Progenitor cell of endocrine pancreas (in vitro differentiated cells): ENCODE measurements at regions not wholly inside any gene's neighbourhood (a gene's known extent, or its start where the extent isn't known, plus 50 kb on each side); places are given as distances from the start of the nearest gene placed in this dataset.

Experiments used
- DNase-seq: peaks from one replicate; pipeline ENCODE4 v3.0.0; 2021; ENCODE audit warnings: low spot score; ENCODE audit not compliant: unreplicated experiment
- H3K27ac Mint-ChIP-seq: 2 replicates; pipeline ENCODE4 v1.8.0; 2021; ENCODE audit warnings: mild to moderate bottlenecking, moderate library complexity, mixed read lengths
- H3K27me3 Mint-ChIP-seq: 2 replicates; pipeline ENCODE4 v1.8.0; 2021; ENCODE audit warnings: mixed read lengths
- H3K36me3 Mint-ChIP-seq: 2 replicates; pipeline ENCODE4 v1.8.0; 2022; ENCODE audit warnings: mixed read lengths; ENCODE audit not compliant: insufficient read depth
- H3K4me1 Mint-ChIP-seq: 2 replicates; pipeline ENCODE4 v1.8.0; 2021; ENCODE audit warnings: low read depth, mixed read lengths
- H3K4me3 Mint-ChIP-seq: 2 replicates; pipeline ENCODE4 v1.8.0; 2021; ENCODE audit warnings: low read depth, mild to moderate bottlenecking, moderate library complexity, mixed read lengths
- H3K9me3 Mint-ChIP-seq: 2 replicates; pipeline ENCODE4 v1.8.0; 2021; ENCODE audit warnings: low read depth, mixed read lengths
- CTCF ChIP-seq: fragments of 200-600 bp; sonication (generic); IDR thresholded peaks from one replicate; pipeline ENCODE4 v1.5.0; 2021; ENCODE audit warnings: antibody characterized with exemption, mild to moderate bottlenecking; ENCODE audit not compliant: unreplicated experiment

- Mint-ChIP-seq H3K27ac (peak overlapping the region; percentile 93), H3K27me3 (peaks cover 79% of the 10 kb centered on the region), H3K4me1 (peaks cover 39% of the 10 kb centered on the region), H3K4me3 (peak overlapping the region; percentile 66), H3K9me3 (no peaks in the 10 kb centered on the region), H3K36me3 (no peaks in the 10 kb centered on the region)
- no peak for TF ChIP-seq CTCF
- DNase-seq: no peak
These were observed 131.5 kb upstream of the DLX2 start for GRCh38 chr2:172233987-172234715.

GRCh38 chr2:172234716-172235691 is 132.3 kb upstream of the DLX2 start:
- peak; percentile 55 for DNase-seq
- no peak for TF ChIP-seq CTCF
- peak overlapping the region; percentile 66 for H3K4me3 Mint-ChIP-seq
- no peaks in the 10 kb centered on the region for H3K9me3 Mint-ChIP-seq
- peaks cover 81% of the 10 kb centered on the region for H3K27me3 Mint-ChIP-seq
- no peaks in the 10 kb centered on the region for H3K36me3 Mint-ChIP-seq
- peak overlapping the region; percentile 93 for H3K27ac Mint-ChIP-seq
- peaks cover 39% of the 10 kb centered on the region for H3K4me1 Mint-ChIP-seq

GRCh38 chr2:172239944-172240590 is 137.4 kb upstream of the DLX2 start:
- no peak for DNase-seq
- Mint-ChIP-seq H3K4me1 (peaks cover 7% of the 10 kb centered on the region), H3K9me3 (no peaks in the 10 kb centered on the region), H3K36me3 (no peaks in the 10 kb centered on the region), H3K27me3 (peaks cover 79% of the 10 kb centered on the region), H3K4me3 (no peak overlapping the region), H3K27ac (no peak overlapping the region)
- TF ChIP-seq CTCF: no peak

- Mint-ChIP-seq H3K36me3 (no peaks in the 10 kb centered on the region), H3K4me3 (no peak overlapping the region), H3K9me3 (no peaks in the 10 kb centered on the region), H3K27ac (no peak overlapping the region), H3K27me3 (peaks cover 73% of the 10 kb centered on the region), H3K4me1 (no peaks in the 10 kb centered on the region)
- TF ChIP-seq CTCF: no peak
- no peak for DNase-seq
These were observed 138.5 kb upstream of the DLX2 start for GRCh38 chr2:172241222-172241621.

GRCh38 chr2:172242471-172242870 is 139.8 kb upstream of the DLX2 start:
- no peak overlapping the region for H3K27ac Mint-ChIP-seq
- no peak for DNase-seq
- peaks cover 4% of the 10 kb centered on the region for H3K9me3 Mint-ChIP-seq
- no peak overlapping the region for H3K4me3 Mint-ChIP-seq
- H3K36me3 Mint-ChIP-seq: no peaks in the 10 kb centered on the region
- peaks cover 61% of the 10 kb centered on the region for H3K27me3 Mint-ChIP-seq
- TF ChIP-seq CTCF: no peak
- no peaks in the 10 kb centered on the region for H3K4me1 Mint-ChIP-seq
